ENCODE measurements at regions not wholly inside any gene's neighbourhood (a gene's known extent, or its start where the extent isn't known, plus 50 kb on each side); places are given as distances from the start of the nearest gene placed in this dataset.
"Not testable (repeated sequence)": the region's sequence is repeated elsewhere in the genome, so short reads cannot be mapped to it uniquely, and the experiment has no call there.

DNA sequence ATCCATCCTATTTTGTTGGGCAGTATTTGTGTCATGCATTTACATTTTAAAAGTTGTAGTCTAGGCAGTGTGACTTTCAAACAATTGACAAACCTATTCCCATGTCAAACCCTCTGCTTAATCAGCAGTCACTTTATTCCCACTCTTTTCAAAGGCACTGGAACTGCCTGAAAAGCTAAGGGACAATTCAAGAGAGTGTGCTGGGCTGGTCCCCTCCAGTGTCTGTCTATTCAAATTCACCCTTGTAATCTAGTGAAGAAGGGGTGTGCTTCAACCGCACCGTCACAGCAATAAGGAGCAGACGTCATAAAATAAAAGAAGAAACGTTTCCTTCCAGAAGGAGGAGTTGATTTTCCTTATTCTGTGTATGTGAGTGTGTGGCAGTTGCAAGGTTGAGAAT, 197.0 kb upstream of the MAD2L1 start:
- intact Hi-C loops (cut with micrococcal nuclease; ENCODE audit: unreplicated experiment) = no loop called here
- H3K27me3 ChIP-seq (replicated peaks; ENCODE audit: insufficient read depth, low read depth, low read length, poor library complexity) = no peaks in the 10 kb centered on the region
- H3K4me1 ChIP-seq (ENCODE audit: insufficient read depth, low read length, poor library complexity, severe bottlenecking) = no peaks in the 10 kb centered on the region
- no peak overlapping the region for H3K27ac ChIP-seq (ENCODE audit: low read depth, low read length, poor library complexity, severe bottlenecking)
- DNase-seq (ENCODE audit: low spot score) = no peak
- POLR2A ChIA-PET (ENCODE audit: low non-redundant PET) = no interaction called here
- H3K4me3 ChIP-seq (ENCODE audit: low read depth, low read length, poor library complexity, severe bottlenecking) = no peak overlapping the region
- CTCF ChIA-PET = no interaction called here
- no peaks in the 10 kb centered on the region for H3K36me3 ChIP-seq (ENCODE audit: insufficient read depth, low read length, poor library complexity, severe bottlenecking)
- BruUV-seq (replicated peaks) = no TSS peak
- H3K9me3 ChIP-seq (ENCODE audit: low read depth, low read length, poor library complexity, severe bottlenecking) = no peaks in the 10 kb centered on the region
- no peak for TF ChIP-seq CTCF (conservative IDR thresholded peaks at IDR 0.05; ENCODE audit: low read depth, low read length)
- TF ChIP-seq EZH2 (IDR thresholded peaks at IDR 0.05; ENCODE audit: borderline replicate concordance, low read depth, low read length, poor library complexity, severe bottlenecking) = no peak

- intact Hi-C loops (cut with micrococcal nuclease; ENCODE audit: unreplicated experiment) = no loop called here
- ChIA-PET POLR2A (ENCODE audit: low non-redundant PET) (no interaction called here), CTCF (no interaction called here)
- H3K9me3 ChIP-seq (ENCODE audit: low read depth, low read length, poor library complexity, severe bottlenecking) = no peaks in the 10 kb centered on the region
- BruUV-seq (replicated peaks) = no TSS peak
- no peak for TF ChIP-seq CTCF (conservative IDR thresholded peaks at IDR 0.05; ENCODE audit: low read depth, low read length)
- TF ChIP-seq EZH2 (IDR thresholded peaks at IDR 0.05; ENCODE audit: borderline replicate concordance, low read depth, low read length, poor library complexity, severe bottlenecking) = no peak
- H3K4me1 ChIP-seq (ENCODE audit: insufficient read depth, low read length, poor library complexity, severe bottlenecking) = no peaks in the 10 kb centered on the region
- no peak overlapping the region for H3K27ac ChIP-seq (ENCODE audit: low read depth, low read length, poor library complexity, severe bottlenecking)
- no peak overlapping the region for H3K4me3 ChIP-seq (ENCODE audit: low read depth, low read length, poor library complexity, severe bottlenecking)
- DNase-seq (ENCODE audit: low spot score) = no peak
- H3K36me3 ChIP-seq (ENCODE audit: insufficient read depth, low read length, poor library complexity, severe bottlenecking) = no peaks in the 10 kb centered on the region
- no peaks in the 10 kb centered on the region for H3K27me3 ChIP-seq (replicated peaks; ENCODE audit: insufficient read depth, low read depth, low read length, poor library complexity)
Observed at GRCh38 chr4:120261117-120261516, 194.5 kb upstream of the MAD2L1 start.

DNA sequence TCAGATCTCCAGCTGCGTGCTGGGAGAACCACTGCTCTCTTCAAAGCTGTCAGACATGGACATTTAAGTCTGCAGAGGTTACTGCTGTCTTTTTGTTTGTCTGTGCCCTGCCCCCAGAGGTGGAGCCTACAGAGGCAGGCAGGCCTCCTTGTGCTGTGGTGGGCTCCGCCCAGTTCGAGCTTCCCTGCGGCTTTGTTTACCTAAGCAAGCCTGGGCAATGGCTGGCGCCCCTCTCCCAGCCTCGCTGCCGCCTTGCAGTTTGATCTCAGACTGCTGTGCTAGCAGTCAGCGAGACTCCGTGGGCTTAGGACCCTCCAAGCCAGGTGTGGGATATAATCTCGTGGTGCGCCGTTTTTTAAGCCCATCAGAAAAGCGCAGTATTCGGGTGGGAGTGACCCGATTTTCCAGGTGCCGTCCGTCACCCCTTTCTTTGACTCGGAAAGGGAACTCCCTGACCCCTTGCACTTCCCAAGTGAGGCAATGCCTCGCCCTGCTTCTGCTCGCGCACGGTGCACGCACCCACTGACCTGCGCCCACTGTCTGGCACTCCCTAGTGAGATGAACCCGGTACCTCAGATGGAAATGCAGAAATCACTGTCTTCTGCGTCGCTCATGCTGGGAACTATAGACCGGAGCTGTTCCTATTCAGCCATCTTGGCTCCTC, 189.6 kb upstream of the MAD2L1 start:
- H3K4me3 ChIP-seq (ENCODE audit: low read depth, low read length, poor library complexity, severe bottlenecking); BruUV-seq (replicated peaks); H3K27ac ChIP-seq (ENCODE audit: low read depth, low read length, poor library complexity, severe bottlenecking); H3K36me3 ChIP-seq (ENCODE audit: insufficient read depth, low read length, poor library complexity, severe bottlenecking); CTCF ChIA-PET; H3K9me3 ChIP-seq (ENCODE audit: low read depth, low read length, poor library complexity, severe bottlenecking); DNase-seq (ENCODE audit: low spot score); POLR2A ChIA-PET (ENCODE audit: low non-redundant PET); intact Hi-C loops (cut with micrococcal nuclease; ENCODE audit: unreplicated experiment); H3K4me1 ChIP-seq (ENCODE audit: insufficient read depth, low read length, poor library complexity, severe bottlenecking); H3K27me3 ChIP-seq (replicated peaks; ENCODE audit: insufficient read depth, low read depth, low read length, poor library complexity): not testable (repeated sequence)

GRCh38 chr4:120238277-120238973, 171.8 kb upstream of the MAD2L1 start:
- CTCF ChIA-PET = no interaction called here
- POLR2A ChIA-PET (ENCODE audit: low non-redundant PET) = no interaction called here
- intact Hi-C loops (cut with micrococcal nuclease; ENCODE audit: unreplicated experiment) = no loop called here
- DNase-seq (ENCODE audit: low spot score) = no peak
- TF ChIP-seq CTCF (conservative IDR thresholded peaks at IDR 0.05; ENCODE audit: low read depth, low read length) = no peak
- no peak for TF ChIP-seq EZH2 (IDR thresholded peaks at IDR 0.05; ENCODE audit: borderline replicate concordance, low read depth, low read length, poor library complexity, severe bottlenecking)
- no TSS peak for BruUV-seq (replicated peaks)
- Histone ChIP-seq H3K4me1 (ENCODE audit: insufficient read depth, low read length, poor library complexity, severe bottlenecking) (no peaks in the 10 kb centered on the region), H3K9me3 (ENCODE audit: low read depth, low read length, poor library complexity, severe bottlenecking) (no peaks in the 10 kb centered on the region), H3K4me3 (ENCODE audit: low read depth, low read length, poor library complexity, severe bottlenecking) (no peak overlapping the region), H3K27me3 (replicated peaks; ENCODE audit: insufficient read depth, low read depth, low read length, poor library complexity) (no peaks in the 10 kb centered on the region), H3K36me3 (ENCODE audit: insufficient read depth, low read length, poor library complexity, severe bottlenecking) (no peaks in the 10 kb centered on the region), H3K27ac (ENCODE audit: low read depth, low read length, poor library complexity, severe bottlenecking) (no peak overlapping the region)
